ENCODE measurements at regions not wholly inside any gene's neighbourhood (a gene's known extent, or its start where the extent isn't known, plus 50 kb on each side); places are given as distances from the start of the nearest gene placed in this dataset.
"Not testable (repeated sequence)": the region's sequence is repeated elsewhere in the genome, so short reads cannot be mapped to it uniquely, and the experiment has no call there.

- H3K9me3 ChIP-seq (ENCODE audit: control insufficient read depth, insufficient read depth, low read length); H3K4me1 ChIP-seq (ENCODE audit: control insufficient read depth, insufficient read depth, low read length); H3K18ac ChIP-seq (ENCODE audit: low read depth, low read length); in situ Hi-C loops (cut with MboI; ENCODE audit: low sequenced_read_pairs); H3K9ac ChIP-seq (ENCODE audit: low read depth, low read length); H4K8ac ChIP-seq (ENCODE audit: low read depth in 2 of 2, low read length in 2 of 2); H3K36me3 ChIP-seq (ENCODE audit: control insufficient read depth, insufficient read depth, low read length); H4K20me1 ChIP-seq (ENCODE audit: insufficient read depth, low read length); H3K4me2 ChIP-seq (ENCODE audit: low read depth, low read length); ATAC-seq (ENCODE audit: low read depth); dilution Hi-C loops (cut with HindIII; ENCODE audit: low sequenced_read_pairs, unreplicated experiment); H2AK9ac ChIP-seq (replicated peaks; ENCODE audit: low read depth, low read length, poor library complexity); H3K27me3 ChIP-seq (ENCODE audit: control insufficient read depth, insufficient read depth, low read length); H2BK120ac ChIP-seq (ENCODE audit: low read depth, low read length); H3K79me1 ChIP-seq (ENCODE audit: low read depth in 1 of 2, low read length in 2 of 2); H4K5ac ChIP-seq (ENCODE audit: low read depth, low read length); BruUV-seq (replicated peaks); H3K14ac ChIP-seq (replicated peaks; ENCODE audit: low read depth, low read length); DNase-seq; H2AK5ac ChIP-seq (ENCODE audit: low read depth, low read length); H3K27ac ChIP-seq (ENCODE audit: insufficient read depth, low read length); H2AFZ ChIP-seq (replicated peaks; ENCODE audit: low read length, poor library complexity); CTCF ChIA-PET; H2BK15ac ChIP-seq (ENCODE audit: low read depth, low read length); H2BK20ac ChIP-seq (ENCODE audit: low read depth, low read length); intact Hi-C loops (cut with micrococcal nuclease); H3K56ac ChIP-seq (ENCODE audit: extremely low read depth, insufficient read depth, low read length); H3K23ac ChIP-seq (ENCODE audit: low read depth, low read length); POLR2A ChIA-PET (ENCODE audit: unreplicated experiment); H3K4me3 ChIP-seq (ENCODE audit: insufficient read depth, low read depth, low read length); H3K4ac ChIP-seq (ENCODE audit: low read depth, low read length); H3K9me1 ChIP-seq (ENCODE audit: insufficient read depth, low read length); H4K91ac ChIP-seq (ENCODE audit: insufficient read depth, low read depth, low read length); H2BK5ac ChIP-seq (ENCODE audit: low read depth, low read length, poor library complexity, severe bottlenecking): not testable (repeated sequence)
- no CpG with 5 or more reads among the region's 1 CpG for WGBS, 2 experiments (ENCODE audit: extremely low coverage in 2 of 2, insufficient read length in 1 of 2)
Observed at GRCh38 chr5:156226485-156226884, 100.5 kb upstream of the SGCD start.
